GM23338 (cell line): ENCODE measurements at regions not wholly inside any gene's neighbourhood (a gene's known extent, or its start where the extent isn't known, plus 50 kb on each side); places are given as distances from the start of the nearest gene placed in this dataset.

Source experiments
- ATAC-seq: fragments of 200-7000 bp; cut with Tn5 transposase; 3 replicates; pipeline ENCODE4 v1.9.1; 2020
- DNase-seq: peaks from one replicate; pipeline ENCODE4 v3.0.0-alpha.2; 2015; ENCODE audit warnings: low spot score
- H2AFZ ChIP-seq: fragments of 200-600 bp; sonication (generic); 2 replicates; pipeline ENCODE4 v1.8.0; 2016; ENCODE audit warnings: antibody characterized with exemption, mild to moderate bottlenecking, moderate library complexity
- H3F3A ChIP-seq: fragments of 200-600 bp; sonication (generic); replicated peaks from 2 replicates; pipeline ENCODE4 v1.8.0; 2017; ENCODE audit warnings: antibody characterized with exemption, mixed run types, low read depth
- H3K27ac ChIP-seq: fragments of 200-600 bp; sonication (generic); 2 replicates; pipeline ENCODE4 v1.6.1; 2016; ENCODE audit warnings: low read depth
- H3K27me3 ChIP-seq: fragments of 200-600 bp; sonication (generic); 2 replicates; pipeline ENCODE4 v1.8.0; 2016; ENCODE audit warnings: mild to moderate bottlenecking, mixed run types, moderate library complexity; ENCODE audit not compliant: insufficient read depth
- H3K36me3 ChIP-seq: fragments of 200-600 bp; sonication (generic); 2 replicates; pipeline ENCODE4 v1.8.0; 2016; ENCODE audit warnings: mild to moderate bottlenecking; ENCODE audit not compliant: insufficient read depth
- H3K4me1 ChIP-seq: fragments of 200-600 bp; sonication (generic); 2 replicates; pipeline ENCODE4 v1.8.0; 2016; ENCODE audit warnings: mild to moderate bottlenecking, moderate library complexity; ENCODE audit not compliant: insufficient read depth
- H3K4me2 ChIP-seq: fragments of 200-600 bp; sonication (generic); 2 replicates; pipeline ENCODE4 v1.7.1; 2017; ENCODE audit warnings: mixed run types
- H3K4me3 ChIP-seq: fragments of 200-600 bp; sonication (generic); 2 replicates; pipeline ENCODE4 v1.6.1; 2016; ENCODE audit warnings: mixed run types
- H3K79me2 ChIP-seq: fragments of 200-600 bp; sonication (generic); replicated peaks from 2 replicates; pipeline ENCODE4 v1.8.0; 2017; ENCODE audit warnings: mild to moderate bottlenecking; ENCODE audit not compliant: insufficient read depth
- H3K9me2 ChIP-seq: fragments of 200-600 bp; sonication (generic); 2 replicates; pipeline ENCODE4 v1.8.0; 2017; ENCODE audit not compliant: insufficient read depth
- H4K20me1 ChIP-seq: fragments of 200-600 bp; sonication (generic); replicated peaks from 2 replicates; pipeline ENCODE4 v1.8.0; 2017; ENCODE audit warnings: mild to moderate bottlenecking; ENCODE audit not compliant: insufficient read depth
- H3K27ac Mint-ChIP-seq: 2 replicates; pipeline ENCODE4 v1.8.0; 2020; ENCODE audit warnings: inconsistent platforms, mild to moderate bottlenecking, moderate library complexity, mixed read lengths
- H3K27me3 Mint-ChIP-seq: 3 replicates; pipeline ENCODE4 v1.8.0; 2022; ENCODE audit warnings: low read depth, mild to moderate bottlenecking, moderate library complexity, mixed read lengths, inconsistent platforms; ENCODE audit not compliant: insufficient read depth, poor library complexity
- H3K36me3 Mint-ChIP-seq: 3 replicates; pipeline ENCODE4 v1.8.0; 2021; ENCODE audit warnings: low read depth, mild to moderate bottlenecking, inconsistent platforms, moderate library complexity, mixed read lengths
- H3K4me1 Mint-ChIP-seq: 3 replicates; pipeline ENCODE4 v1.8.0; 2020; ENCODE audit warnings: mild to moderate bottlenecking, inconsistent platforms, mixed read lengths
- H3K4me3 Mint-ChIP-seq: 3 replicates; pipeline ENCODE4 v1.8.0; 2021; ENCODE audit warnings: moderate library complexity, mild to moderate bottlenecking, inconsistent platforms, mixed read lengths
- H3K9me3 Mint-ChIP-seq: 3 replicates; pipeline ENCODE4 v1.8.0; 2020; ENCODE audit warnings: moderate library complexity, mild to moderate bottlenecking, inconsistent platforms, mixed read lengths
- CREB1 ChIP-seq: fragments of 250-450 bp; sonication (Bioruptor Pico); IDR thresholded peaks from 2 replicates; pipeline ENCODE4 v1.5.0; 2020; ENCODE audit warnings: low read depth, mild to moderate bottlenecking, moderate library complexity
- CTCF ChIP-seq, 2 experiments: fragments of 200-600 bp in 1 of 2; sonication (generic) in 1 of 2; conservative IDR thresholded peaks; 2 replicates each; pipeline versions ENCODE4 v1.5.1 to v1.6.1; 2016 to 2017; ENCODE audit warnings: antibody characterized with exemption in 2 of 2, low read depth in 2 of 2, mild to moderate bottlenecking in 2 of 2, moderate library complexity in 1 of 2
- EZH2phosphoT487 ChIP-seq: fragments of 200-600 bp; sonication (generic); IDR thresholded peaks from one replicate; pipeline ENCODE4 v1.8.1; 2018; ENCODE audit warnings: antibody characterized with exemption; ENCODE audit not compliant: unreplicated experiment
- STAT1 ChIP-seq: IDR thresholded peaks from one replicate; pipeline ENCODE4 v1.6.1; 2016; ENCODE audit warnings: antibody characterized with exemption; ENCODE audit not compliant: unreplicated experiment
- ZNF331 ChIP-seq: fragments of 250-450 bp; sonication (Bioruptor Pico); IDR thresholded peaks from 2 replicates; pipeline ENCODE4 v1.5.0; 2020; ENCODE audit warnings: low read depth, mild to moderate bottlenecking, moderate library complexity
- TF ChIP-seq, protein P1 (sequence below): IDR thresholded peaks from 2 replicates; pipeline ENCODE4 v1.6.1; 2016; ENCODE audit warnings: antibody characterized with exemption
- TF ChIP-seq, protein P2 (sequence below): fragments of 250-450 bp; sonication (Bioruptor Pico); IDR thresholded peaks from 2 replicates; pipeline ENCODE4 v1.5.0; 2020; ENCODE audit warnings: mild to moderate bottlenecking, moderate library complexity

DNA sequence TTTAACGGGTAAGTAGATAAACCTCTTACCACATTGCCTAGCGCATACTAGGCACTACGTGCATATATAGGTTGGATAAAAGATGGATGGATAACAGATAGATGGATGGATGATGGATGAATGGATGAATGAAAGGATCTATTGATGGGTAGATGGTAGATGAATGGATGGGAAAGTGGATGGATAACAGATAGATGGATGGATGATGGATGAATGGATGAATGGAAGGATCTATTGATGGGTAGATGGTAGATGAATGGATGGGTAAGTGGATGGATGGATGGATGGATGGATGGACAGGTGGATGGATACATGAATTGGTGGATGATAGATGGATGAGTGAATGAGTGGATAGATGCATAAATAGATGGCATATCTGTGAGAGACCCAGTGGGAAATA is 555.0 kb downstream of the MN1 start:
- Histone ChIP-seq H3K36me3 (no peaks in the 10 kb centered on the region), H3F3A (no peaks in the 10 kb centered on the region), H3K4me2 (no peak overlapping the region), H3K79me2 (no peaks in the 10 kb centered on the region), H3K27me3 (no peaks in the 10 kb centered on the region), H4K20me1 (no peaks in the 10 kb centered on the region), H3K4me3 (no peak overlapping the region), H3K27ac (no peak overlapping the region), H3K9me2 (no peaks in the 10 kb centered on the region), H3K4me1 (peaks cover 3% of the 10 kb centered on the region; the same call in 1 of the 2 replicates), H2AFZ (no peak overlapping the region)
- H3K36me3 Mint-ChIP-seq = no peaks in the 10 kb centered on the region
- no peak for ATAC-seq
- TF ChIP-seq CTCF (conservative IDR thresholded peaks at IDR 0.05; ENCODE audit: low read depth in 2 of 2) (no peak), ZNF331 (CRISPR knock-in tag) (no peak), CREB1 (CRISPR knock-in tag) (no peak), STAT1 (no peak)
- TF ChIP-seq, protein P1, sequence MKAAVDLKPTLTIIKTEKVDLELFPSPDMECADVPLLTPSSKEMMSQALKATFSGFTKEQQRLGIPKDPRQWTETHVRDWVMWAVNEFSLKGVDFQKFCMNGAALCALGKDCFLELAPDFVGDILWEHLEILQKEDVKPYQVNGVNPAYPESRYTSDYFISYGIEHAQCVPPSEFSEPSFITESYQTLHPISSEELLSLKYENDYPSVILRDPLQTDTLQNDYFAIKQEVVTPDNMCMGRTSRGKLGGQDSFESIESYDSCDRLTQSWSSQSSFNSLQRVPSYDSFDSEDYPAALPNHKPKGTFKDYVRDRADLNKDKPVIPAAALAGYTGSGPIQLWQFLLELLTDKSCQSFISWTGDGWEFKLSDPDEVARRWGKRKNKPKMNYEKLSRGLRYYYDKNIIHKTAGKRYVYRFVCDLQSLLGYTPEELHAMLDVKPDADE = no peak
- H3K9me3 Mint-ChIP-seq = no peaks in the 10 kb centered on the region; the same call in 2 of the 3 replicates
- no peak overlapping the region for H3K27ac Mint-ChIP-seq
- no peak overlapping the region for H3K4me3 Mint-ChIP-seq
- peaks cover 4% of the 10 kb centered on the region for H3K27me3 Mint-ChIP-seq
- DNase-seq = no peak
- peaks cover 10% of the 10 kb centered on the region for H3K4me1 Mint-ChIP-seq

DNA sequence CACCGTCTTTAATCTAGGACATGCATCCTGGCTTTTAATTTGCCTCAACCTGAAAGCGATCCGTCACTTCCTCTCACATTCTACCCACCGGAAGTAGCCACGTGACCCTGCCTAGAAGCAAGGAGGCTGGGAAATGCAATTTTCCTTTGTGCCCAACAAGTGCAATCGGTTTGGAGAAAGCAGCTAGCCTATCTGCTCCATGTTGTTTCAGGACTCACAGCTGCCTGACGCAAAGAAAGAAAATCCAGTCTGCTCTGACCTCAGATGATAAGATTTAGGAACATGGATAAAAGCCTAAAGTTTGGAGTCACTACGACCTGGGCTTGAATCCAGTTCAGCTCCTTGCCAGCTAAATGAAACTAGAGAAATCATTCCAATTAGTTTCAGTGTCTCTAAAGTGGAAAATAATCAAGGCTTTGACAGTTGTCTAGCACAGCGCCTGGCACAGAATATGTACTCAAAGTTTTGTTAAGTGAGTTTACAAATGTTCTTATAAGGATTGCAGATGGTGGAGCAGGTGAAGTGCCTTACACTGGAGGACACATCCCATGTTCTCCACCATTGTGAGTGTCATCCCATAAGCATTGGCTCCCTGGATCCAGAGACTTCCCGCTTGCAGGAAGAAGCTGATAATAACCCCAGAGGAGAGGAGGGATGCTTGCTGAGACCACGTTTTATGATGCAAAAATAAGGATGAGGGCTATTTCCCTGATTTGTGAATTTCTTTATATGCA is 553.7 kb downstream of the MN1 start:
- H3K27ac ChIP-seq = no peak overlapping the region
- no peaks in the 10 kb centered on the region for H3K9me2 ChIP-seq
- H3F3A ChIP-seq = no peaks in the 10 kb centered on the region
- TF ChIP-seq CTCF (conservative IDR thresholded peaks at IDR 0.05; ENCODE audit: low read depth in 2 of 2) = no peak
- TF ChIP-seq ZNF331 (CRISPR knock-in tag) = no peak
- no peak for TF ChIP-seq EZH2phosphoT487
- TF ChIP-seq, protein P1 = no peak
- TF ChIP-seq, protein P2, sequence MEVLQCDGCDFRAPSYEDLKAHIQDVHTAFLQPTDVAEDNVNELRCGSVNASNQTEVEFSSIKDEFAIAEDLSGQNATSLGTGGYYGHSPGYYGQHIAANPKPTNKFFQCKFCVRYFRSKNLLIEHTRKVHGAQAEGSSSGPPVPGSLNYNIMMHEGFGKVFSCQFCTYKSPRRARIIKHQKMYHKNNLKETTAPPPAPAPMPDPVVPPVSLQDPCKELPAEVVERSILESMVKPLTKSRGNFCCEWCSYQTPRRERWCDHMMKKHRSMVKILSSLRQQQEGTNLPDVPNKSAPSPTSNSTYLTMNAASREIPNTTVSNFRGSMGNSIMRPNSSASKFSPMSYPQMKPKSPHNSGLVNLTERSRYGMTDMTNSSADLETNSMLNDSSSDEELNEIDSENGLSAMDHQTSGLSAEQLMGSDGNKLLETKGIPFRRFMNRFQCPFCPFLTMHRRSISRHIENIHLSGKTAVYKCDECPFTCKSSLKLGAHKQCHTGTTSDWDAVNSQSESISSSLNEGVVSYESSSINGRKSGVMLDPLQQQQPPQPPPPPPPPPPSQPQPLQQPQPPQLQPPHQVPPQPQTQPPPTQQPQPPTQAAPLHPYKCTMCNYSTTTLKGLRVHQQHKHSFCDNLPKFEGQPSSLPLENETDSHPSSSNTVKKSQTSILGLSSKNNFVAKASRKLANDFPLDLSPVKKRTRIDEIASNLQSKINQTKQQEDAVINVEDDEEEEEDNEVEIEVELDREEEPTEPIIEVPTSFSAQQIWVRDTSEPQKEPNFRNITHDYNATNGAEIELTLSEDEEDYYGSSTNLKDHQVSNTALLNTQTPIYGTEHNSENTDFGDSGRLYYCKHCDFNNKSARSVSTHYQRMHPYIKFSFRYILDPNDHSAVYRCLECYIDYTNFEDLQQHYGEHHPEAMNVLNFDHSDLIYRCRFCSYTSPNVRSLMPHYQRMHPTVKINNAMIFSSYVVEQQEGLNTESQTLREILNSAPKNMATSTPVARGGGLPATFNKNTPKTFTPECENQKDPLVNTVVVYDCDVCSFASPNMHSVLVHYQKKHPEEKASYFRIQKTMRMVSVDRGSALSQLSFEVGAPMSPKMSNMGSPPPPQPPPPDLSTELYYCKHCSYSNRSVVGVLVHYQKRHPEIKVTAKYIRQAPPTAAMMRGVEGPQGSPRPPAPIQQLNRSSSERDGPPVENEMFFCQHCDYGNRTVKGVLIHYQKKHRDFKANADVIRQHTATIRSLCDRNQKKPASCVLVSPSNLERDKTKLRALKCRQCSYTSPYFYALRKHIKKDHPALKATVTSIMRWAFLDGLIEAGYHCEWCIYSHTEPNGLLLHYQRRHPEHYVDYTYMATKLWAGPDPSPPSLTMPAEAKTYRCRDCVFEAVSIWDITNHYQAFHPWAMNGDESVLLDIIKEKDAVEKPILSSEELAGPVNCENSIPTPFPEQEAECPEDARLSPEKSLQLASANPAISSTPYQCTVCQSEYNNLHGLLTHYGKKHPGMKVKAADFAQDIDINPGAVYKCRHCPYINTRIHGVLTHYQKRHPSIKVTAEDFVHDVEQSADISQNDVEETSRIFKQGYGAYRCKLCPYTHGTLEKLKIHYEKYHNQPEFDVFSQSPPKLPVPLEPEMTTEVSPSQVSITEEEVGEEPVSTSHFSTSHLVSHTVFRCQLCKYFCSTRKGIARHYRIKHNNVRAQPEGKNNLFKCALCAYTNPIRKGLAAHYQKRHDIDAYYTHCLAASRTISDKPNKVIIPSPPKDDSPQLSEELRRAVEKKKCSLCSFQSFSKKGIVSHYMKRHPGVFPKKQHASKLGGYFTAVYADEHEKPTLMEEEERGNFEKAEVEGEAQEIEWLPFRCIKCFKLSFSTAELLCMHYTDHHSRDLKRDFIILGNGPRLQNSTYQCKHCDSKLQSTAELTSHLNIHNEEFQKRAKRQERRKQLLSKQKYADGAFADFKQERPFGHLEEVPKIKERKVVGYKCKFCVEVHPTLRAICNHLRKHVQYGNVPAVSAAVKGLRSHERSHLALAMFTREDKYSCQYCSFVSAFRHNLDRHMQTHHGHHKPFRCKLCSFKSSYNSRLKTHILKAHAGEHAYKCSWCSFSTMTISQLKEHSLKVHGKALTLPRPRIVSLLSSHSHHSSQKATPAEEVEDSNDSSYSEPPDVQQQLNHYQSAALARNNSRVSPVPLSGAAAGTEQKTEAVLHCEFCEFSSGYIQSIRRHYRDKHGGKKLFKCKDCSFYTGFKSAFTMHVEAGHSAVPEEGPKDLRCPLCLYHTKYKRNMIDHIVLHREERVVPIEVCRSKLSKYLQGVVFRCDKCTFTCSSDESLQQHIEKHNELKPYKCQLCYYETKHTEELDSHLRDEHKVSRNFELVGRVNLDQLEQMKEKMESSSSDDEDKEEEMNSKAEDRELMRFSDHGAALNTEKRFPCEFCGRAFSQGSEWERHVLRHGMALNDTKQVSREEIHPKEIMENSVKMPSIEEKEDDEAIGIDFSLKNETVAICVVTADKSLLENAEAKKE = no peak
- Mint-ChIP-seq H3K27ac (no peak overlapping the region), H3K9me3 (no peaks in the 10 kb centered on the region; the same call in 2 of the 3 replicates), H3K4me3 (no peak overlapping the region), H3K27me3 (peaks cover 4% of the 10 kb centered on the region), H3K4me1 (peaks cover 10% of the 10 kb centered on the region), H3K36me3 (no peaks in the 10 kb centered on the region)
- DNase-seq (peak; percentile 28), ATAC-seq (no peak)
- no peaks in the 10 kb centered on the region for H3K27me3 ChIP-seq
- peaks cover 3% of the 10 kb centered on the region; the same call in 1 of the 2 replicates for H3K4me1 ChIP-seq
- peak overlapping the region; percentile 85 for H2AFZ ChIP-seq
- H3K4me2 ChIP-seq = no peak overlapping the region
- no peak overlapping the region for H3K4me3 ChIP-seq
- no peaks in the 10 kb centered on the region for H3K36me3 ChIP-seq
- no peaks in the 10 kb centered on the region for H4K20me1 ChIP-seq
- no peaks in the 10 kb centered on the region for H3K79me2 ChIP-seq
